A549 (cell line): ENCODE measurements at regions not wholly inside any gene's neighbourhood (a gene's known extent, or its start where the extent isn't known, plus 50 kb on each side); places are given as distances from the start of the nearest gene placed in this dataset.
"Not testable (repeated sequence)": the region's sequence is repeated elsewhere in the genome, so short reads cannot be mapped to it uniquely, and the experiment has no call there.

Experiments used
- ATAC-seq, 2 experiments: fragments of 200-7000 bp in 1 of 2; fragments of >200 bp in 1 of 2; cut with Nextera tagmentation in 1 of 2; cut with Tn5 transposase in 1 of 2; 3 replicates each; pipeline versions ENCODE4 v1.8.0 to v1.9.1; 2018 to 2020; ENCODE audit warnings: mild to moderate bottlenecking in 1 of 2, moderate library complexity in 1 of 2
- CTCF ChIA-PET: fragments of 300-600 bp; sonication (Branson Sonifier 250); formaldehyde crosslinking; extraction: SDS; loops from one replicate; lab custom pipeline; 2021; ENCODE audit warnings: antibody characterized with exemption, inconsistent platforms; lab: Yijun Ruan, JAX
- POLR2A ChIA-PET: fragments of 350-600 bp; formaldehyde crosslinking; extraction: SDS; loops from one replicate; lab custom pipeline; 2021; ENCODE audit warnings: antibody characterized with exemption, inconsistent platforms; lab: Yijun Ruan, JAX
- DNase-seq, 2 experiments: peaks; one replicate each; pipeline versions ENCODE4 v3.0.0 to v3.0.0-alpha.2; 2011 to 2016; ENCODE audit warnings: low read depth in 1 of 2, low spot score in 1 of 2
- FAIRE-seq: peaks from 2 replicates; lab custom pipeline; 2011; peaks lifted over from hg19 to GRCh38; lab: Jason Lieb, UNC
- H3K27ac ChIP-seq, 2 experiments: fragments of >200 bp; sonication (Bioruptor Twin); formaldehyde crosslinking; 3 replicates each; pipeline ENCODE4 v1.5.1; 2016 to 2017
- H3K4me1 ChIP-seq: fragments of >200 bp; sonication (Bioruptor Twin); formaldehyde crosslinking; 3 replicates; pipeline ENCODE4 v1.6.1; 2016
- H3K4me2 ChIP-seq: fragments of >200 bp; sonication (Bioruptor Twin); formaldehyde crosslinking; 3 replicates; pipeline ENCODE4 v1.6.1; 2016
- H3K4me3 ChIP-seq: fragments of >200 bp; sonication (Bioruptor Twin); formaldehyde crosslinking; 3 replicates; pipeline ENCODE4 v1.5.1; 2016
- H3K9me3 ChIP-seq: fragments of >200 bp; sonication (Bioruptor Twin); formaldehyde crosslinking; 3 replicates; pipeline ENCODE4 v1.6.1; 2016
- EHF ChIP-seq: fragments of 250-450 bp; sonication (Bioruptor Pico); IDR thresholded peaks from 2 replicates; pipeline ENCODE4 v1.5.0; 2020; ENCODE audit warnings: mild to moderate bottlenecking
- EP300 ChIP-seq, 2 experiments: fragments of >200 bp; sonication (Bioruptor Twin); formaldehyde crosslinking; IDR thresholded peaks; 2 replicates in 1 of 2; 3 replicates in 1 of 2; pipeline ENCODE4 v1.6.1; 2016 to 2017
- HOXB13 ChIP-seq: fragments of 250-450 bp; sonication (Bioruptor Pico); IDR thresholded peaks from 2 replicates; pipeline ENCODE4 v1.5.0; 2020; ENCODE audit warnings: low read depth, mild to moderate bottlenecking, moderate library complexity
- PHF8 ChIP-seq: fragments of 200-600 bp; sonication (generic); IDR thresholded peaks from 2 replicates; pipeline ENCODE4 v1.6.1; 2016; ENCODE audit warnings: low read depth, mild to moderate bottlenecking, antibody characterized with exemption, moderate library complexity, borderline replicate concordance
- RCOR1 ChIP-seq: fragments of 150-350 bp; IDR thresholded peaks from 2 replicates; pipeline ENCODE4 v1.6.1; 2014; ENCODE audit warnings: antibody characterized with exemption, low read length, low read depth
- RFX5 ChIP-seq: fragments of 450-650 bp; IDR thresholded peaks from 2 replicates; pipeline ENCODE4 v1.7.1; 2014; ENCODE audit warnings: antibody characterized with exemption, mild to moderate bottlenecking, moderate library complexity
- TP53 ChIP-seq: fragments of 250-450 bp; sonication (Bioruptor Pico); IDR thresholded peaks from 2 replicates; pipeline ENCODE4 v1.5.0; 2021; ENCODE audit warnings: mild to moderate bottlenecking, moderate library complexity
- ZC3H11A ChIP-seq: fragments of 450-650 bp; IDR thresholded peaks from 2 replicates; pipeline ENCODE4 v1.6.1; 2014; ENCODE audit warnings: antibody characterized with exemption, mild to moderate bottlenecking
- ZSCAN20 ChIP-seq: fragments of 250-450 bp; sonication (Bioruptor Pico); IDR thresholded peaks from 2 replicates; pipeline ENCODE4 v1.8.0; 2022; ENCODE audit warnings: mild to moderate bottlenecking, moderate library complexity
- WGBS: methylation state at CpG from one replicate; pipeline ENCODE4 v1.1.6; 2017; ENCODE audit errors: missing lambda C conversion rate; 5-methylcytosine and 5-hydroxymethylcytosine counted together
- TF ChIP-seq, protein P1 (sequence below): IDR thresholded peaks from 2 replicates; pipeline ENCODE4 v1.6.1; 2012
- TF ChIP-seq, protein P2 (sequence below): fragments of 150-350 bp; IDR thresholded peaks from 2 replicates; pipeline ENCODE4 v1.6.1; 2014; ENCODE audit warnings: low read depth, mild to moderate bottlenecking, low read length

DNA sequence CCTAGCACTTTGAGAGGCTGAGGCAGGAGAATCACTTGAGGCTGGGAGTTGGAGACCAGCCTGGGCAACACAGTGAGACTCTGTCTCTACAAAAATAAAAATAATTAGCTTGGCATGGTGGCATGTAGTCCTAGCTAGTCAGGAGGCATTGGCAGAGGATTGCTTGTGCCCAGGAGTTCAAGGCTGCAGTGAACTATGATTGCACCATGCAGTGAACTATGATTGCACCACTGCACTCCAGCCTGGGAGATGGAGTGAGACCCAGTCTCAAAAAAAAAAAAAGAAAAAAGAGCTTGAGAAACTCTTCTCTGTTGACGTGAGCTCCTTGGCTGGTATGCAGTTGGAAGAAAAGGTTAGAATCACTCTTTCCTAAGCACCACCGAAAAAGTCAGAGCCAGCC, 125.1 kb upstream of the TNP1 start (continued):
- no peak for TF ChIP-seq HOXB13 (CRISPR knock-in tag)
- no peak for TF ChIP-seq EHF (CRISPR knock-in tag)
- TF ChIP-seq PHF8: no peak
- no peak for TF ChIP-seq ZC3H11A
- TF ChIP-seq, protein P1, sequence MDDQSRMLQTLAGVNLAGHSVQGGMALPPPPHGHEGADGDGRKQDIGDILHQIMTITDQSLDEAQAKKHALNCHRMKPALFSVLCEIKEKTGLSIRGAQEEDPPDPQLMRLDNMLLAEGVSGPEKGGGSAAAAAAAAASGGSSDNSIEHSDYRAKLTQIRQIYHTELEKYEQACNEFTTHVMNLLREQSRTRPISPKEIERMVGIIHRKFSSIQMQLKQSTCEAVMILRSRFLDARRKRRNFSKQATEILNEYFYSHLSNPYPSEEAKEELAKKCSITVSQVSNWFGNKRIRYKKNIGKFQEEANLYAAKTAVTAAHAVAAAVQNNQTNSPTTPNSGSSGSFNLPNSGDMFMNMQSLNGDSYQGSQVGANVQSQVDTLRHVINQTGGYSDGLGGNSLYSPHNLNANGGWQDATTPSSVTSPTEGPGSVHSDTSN: no peak
- TF ChIP-seq, protein P2, sequence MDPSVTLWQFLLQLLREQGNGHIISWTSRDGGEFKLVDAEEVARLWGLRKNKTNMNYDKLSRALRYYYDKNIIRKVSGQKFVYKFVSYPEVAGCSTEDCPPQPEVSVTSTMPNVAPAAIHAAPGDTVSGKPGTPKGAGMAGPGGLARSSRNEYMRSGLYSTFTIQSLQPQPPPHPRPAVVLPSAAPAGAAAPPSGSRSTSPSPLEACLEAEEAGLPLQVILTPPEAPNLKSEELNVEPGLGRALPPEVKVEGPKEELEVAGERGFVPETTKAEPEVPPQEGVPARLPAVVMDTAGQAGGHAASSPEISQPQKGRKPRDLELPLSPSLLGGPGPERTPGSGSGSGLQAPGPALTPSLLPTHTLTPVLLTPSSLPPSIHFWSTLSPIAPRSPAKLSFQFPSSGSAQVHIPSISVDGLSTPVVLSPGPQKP: no peak

DNA sequence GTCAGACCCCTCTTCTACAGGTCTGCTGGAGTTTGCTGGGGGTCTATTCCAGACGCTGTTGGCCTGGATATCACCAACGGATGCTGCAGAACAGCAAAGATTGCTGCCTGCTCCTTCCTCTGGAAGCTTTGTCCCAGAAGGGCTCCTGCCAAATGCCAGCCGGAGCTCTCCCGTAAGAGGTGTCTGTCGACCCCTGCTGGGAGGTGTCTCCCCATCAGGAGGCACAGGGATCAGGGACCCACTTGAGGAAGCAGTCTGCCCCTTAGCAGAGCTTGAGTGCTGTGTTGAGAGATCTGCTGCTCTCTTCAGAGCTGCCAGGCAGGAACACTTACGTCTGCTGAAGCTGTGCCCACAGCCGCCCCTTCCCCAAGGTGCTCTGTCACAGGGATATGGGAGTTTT, 122.1 kb upstream of the TNP1 start:
- FAIRE-seq, POLR2A ChIA-PET, H3K4me1 ChIP-seq, H3K4me2 ChIP-seq, ATAC-seq, H3K27ac ChIP-seq, DNase-seq, H3K9me3 ChIP-seq, H3K4me3 ChIP-seq: not testable (repeated sequence)
- 54% methylated on average over 7 of the region's 7 CpGs for WGBS
- CTCF ChIA-PET: interaction anchor here (1.0 kb wide), 1 partner anchor 11 kb away, joined by 3 read pairs; no protein-coding TSS in a partner anchor

DNA sequence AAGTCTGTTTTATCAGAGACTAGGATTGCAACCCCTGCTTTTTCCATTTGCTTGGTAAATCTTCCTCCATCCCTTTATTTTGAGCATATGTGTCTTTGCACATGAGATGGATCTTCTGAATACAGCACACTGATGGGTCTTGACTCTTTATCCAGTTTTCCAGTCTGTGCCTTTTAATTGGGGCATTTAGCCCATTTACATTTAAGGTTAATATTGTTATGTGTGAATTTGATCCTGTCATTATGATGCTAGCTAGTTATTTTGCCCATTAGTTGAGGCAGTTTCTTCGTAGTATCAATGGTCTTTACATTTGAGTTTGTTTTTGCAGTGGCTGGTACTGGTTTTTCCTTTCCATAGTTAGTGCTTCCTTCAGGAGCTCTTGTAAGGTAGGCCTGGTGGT, 120.6 kb upstream of the TNP1 start:
- H3K9me3 ChIP-seq, FAIRE-seq, H3K4me3 ChIP-seq, CTCF ChIA-PET, H3K27ac ChIP-seq, ATAC-seq, DNase-seq, POLR2A ChIA-PET, H3K4me2 ChIP-seq, H3K4me1 ChIP-seq: not testable (repeated sequence)
- WGBS: 7% methylated on average over 1 of the region's 1 CpG

DNA sequence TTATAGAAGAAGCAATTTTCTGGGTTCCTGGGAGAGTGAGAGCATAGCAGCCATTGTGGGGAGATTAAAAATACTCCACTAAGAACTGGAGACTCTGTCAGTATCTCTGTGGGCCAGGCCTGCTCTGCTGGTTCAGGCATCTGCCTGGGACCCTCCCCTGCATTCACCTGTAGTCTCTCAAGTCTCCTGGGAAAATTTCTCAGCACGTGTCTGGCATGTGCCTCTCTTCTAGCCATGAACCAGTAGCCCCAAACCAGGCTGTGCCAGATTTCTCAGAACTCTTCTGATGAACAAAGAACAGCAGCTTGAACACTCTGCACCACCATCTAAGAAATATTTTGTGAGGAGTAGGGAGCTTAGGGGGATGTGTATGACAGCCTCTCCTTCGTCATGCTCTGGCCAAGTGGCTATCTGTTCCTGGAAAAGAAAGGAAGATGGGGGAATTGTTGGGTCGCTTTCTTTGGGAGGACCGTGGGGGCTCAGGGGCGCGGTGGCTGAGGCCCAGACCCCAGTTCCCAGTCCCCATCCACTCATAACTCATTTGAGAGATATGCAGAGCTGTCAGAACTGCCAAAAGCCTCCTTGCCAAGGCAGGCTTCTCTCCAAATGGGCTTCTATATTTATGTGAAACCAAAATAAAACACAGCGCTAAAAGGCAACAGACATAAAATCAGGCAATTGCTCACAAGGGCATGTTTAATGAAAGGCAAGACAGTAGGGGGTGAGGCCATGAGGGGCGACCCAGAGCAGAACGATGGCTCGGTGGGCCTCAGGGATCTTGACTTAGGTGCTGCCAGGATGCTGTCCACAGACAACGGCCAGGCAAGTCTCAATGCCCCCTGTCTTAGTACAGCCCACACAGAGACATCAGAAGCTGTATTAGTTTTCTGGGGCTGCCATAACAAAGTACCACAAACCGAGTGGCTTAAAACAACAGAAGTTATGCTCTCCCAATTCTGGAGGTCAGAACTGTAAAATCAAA, 114.7 kb upstream of the TNP1 start:
- ATAC-seq: no peak
- no peak for FAIRE-seq
- Histone ChIP-seq H3K4me3 (no peak overlapping the region), H3K9me3 (no peaks in the 10 kb centered on the region), H3K4me2 (no peak overlapping the region), H3K27ac (no peak overlapping the region), H3K4me1 (no peaks in the 10 kb centered on the region)
- 34% methylated on average over 12 of the region's 12 CpGs for WGBS
- ChIA-PET CTCF (no interaction called here), POLR2A (no interaction called here)
- DNase-seq: no peak
- TF ChIP-seq EP300 (IDR thresholded peaks at IDR 0.05): no peak
- TF ChIP-seq RCOR1: no peak
- TF ChIP-seq, protein P2: no peak

DNA sequence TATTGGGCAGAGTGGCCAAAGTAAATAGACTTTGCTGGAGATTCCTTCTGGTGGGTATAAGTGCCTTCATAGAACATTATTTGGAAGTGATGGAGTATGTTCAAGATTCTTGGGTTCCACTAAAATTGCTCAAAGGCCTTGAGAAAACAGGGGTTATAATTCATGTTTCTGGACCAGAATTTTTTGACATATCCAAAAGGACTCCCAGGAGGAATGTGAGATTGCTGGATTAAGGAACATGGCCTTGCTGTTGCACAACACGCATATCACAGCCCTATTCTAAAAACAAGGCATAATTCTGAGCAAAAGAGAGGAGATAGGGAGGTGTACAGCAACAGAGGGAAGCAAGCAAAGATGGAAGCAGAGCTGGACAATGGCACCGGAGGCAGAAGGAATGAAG, 111.7 kb upstream of the TNP1 start:
- CTCF ChIA-PET: no interaction called here
- POLR2A ChIA-PET: no interaction called here
- 43% methylated on average over 2 of the region's 2 CpGs for WGBS
- TF ChIP-seq, protein P1: no peak
- TF ChIP-seq TP53 (CRISPR knock-in tag) (no peak), ZSCAN20 (CRISPR knock-in tag) (no peak), ZC3H11A (no peak), RFX5 (no peak)
- ATAC-seq: no peak
- no peak overlapping the region for H3K4me3 ChIP-seq
- H3K4me1 ChIP-seq: no peaks in the 10 kb centered on the region
- no peak overlapping the region for H3K27ac ChIP-seq
- no peak overlapping the region for H3K4me2 ChIP-seq
- H3K9me3 ChIP-seq: no peaks in the 10 kb centered on the region
- FAIRE-seq: no peak
- no peak for DNase-seq
